ENCODE measurements at regions not wholly inside any gene's neighbourhood (a gene's known extent, or its start where the extent isn't known, plus 50 kb on each side); places are given as distances from the start of the nearest gene placed in this dataset.

- no peak overlapping the region for H2AFZ ChIP-seq (ENCODE audit: insufficient read depth, low read length, poor library complexity)
- no CpG with 5 or more reads among the region's 3 CpGs for WGBS (ENCODE audit: extremely low coverage, insufficient coverage, insufficient read length)
- no peaks in the 10 kb centered on the region for H3K79me1 ChIP-seq (ENCODE audit: low read length)
- H3K4me1 ChIP-seq (ENCODE audit: control insufficient read depth in 1 of 2, insufficient read depth in 2 of 2, low read length in 2 of 2), result no peaks in the 10 kb centered on the region
- no peaks in the 10 kb centered on the region for H3K27me3 ChIP-seq (ENCODE audit: insufficient read depth, low read length)
- no peak overlapping the region for H3K14ac ChIP-seq (ENCODE audit: low read length)
- no peak overlapping the region for H3K9ac ChIP-seq (ENCODE audit: low read length)
- no peaks in the 10 kb centered on the region for H3K36me3 ChIP-seq (ENCODE audit: control insufficient read depth in 1 of 2, insufficient read depth in 2 of 2, low read length in 2 of 2)
- no peak overlapping the region for H2BK5ac ChIP-seq (ENCODE audit: low read depth, low read length, poor library complexity)
- H3K27ac ChIP-seq (ENCODE audit: low read depth, low read length), result no peak overlapping the region
- no peak overlapping the region for H2BK120ac ChIP-seq (ENCODE audit: insufficient read depth, low read length, poor library complexity)
- no peak for DNase-seq
- no peak overlapping the region for H3K4me2 ChIP-seq (ENCODE audit: low read length)
- no peak overlapping the region for H3K18ac ChIP-seq (ENCODE audit: low read length)
- no peak overlapping the region for H2AK5ac ChIP-seq (ENCODE audit: low read length)
- H3K9me3 ChIP-seq (ENCODE audit: insufficient read depth, low read depth, low read length), result no peaks in the 10 kb centered on the region
- H2BK12ac ChIP-seq (ENCODE audit: low read length), result no peak overlapping the region
- H4K8ac ChIP-seq (ENCODE audit: low read depth, low read length), result no peak overlapping the region
- H3K4me3 ChIP-seq (ENCODE audit: low read depth, low read length), result no peak overlapping the region
- no peaks in the 10 kb centered on the region for H3K79me2 ChIP-seq (ENCODE audit: control insufficient read depth, insufficient read depth, low read length, poor library complexity)
- H3K4ac ChIP-seq (ENCODE audit: low read depth, low read length), result no peak overlapping the region
- no peak overlapping the region for H4K91ac ChIP-seq (ENCODE audit: low read depth, low read length)
- H3K23ac ChIP-seq (ENCODE audit: low read length), result no peak overlapping the region
- H4K12ac ChIP-seq (ENCODE audit: low read depth, low read length), result no peak overlapping the region
Observed at GRCh38 chr3:135637013-135637412, 328.5 kb upstream of the PPP2R3A start.

GRCh38 chr3:135641761-135642160 lies 323.8 kb upstream of the PPP2R3A start:
- Histone ChIP-seq H4K12ac (ENCODE audit: low read depth, low read length) (no peak overlapping the region), H2BK5ac (ENCODE audit: low read depth, low read length, poor library complexity) (no peak overlapping the region), H2BK12ac (ENCODE audit: low read length) (no peak overlapping the region), H3K4me3 (ENCODE audit: low read depth, low read length) (no peak overlapping the region), H3K4ac (ENCODE audit: low read depth, low read length) (no peak overlapping the region), H3K18ac (ENCODE audit: low read length) (no peak overlapping the region), H3K79me1 (ENCODE audit: low read length) (no peaks in the 10 kb centered on the region), H2BK120ac (ENCODE audit: insufficient read depth, low read length, poor library complexity) (no peak overlapping the region), H3K79me2 (ENCODE audit: control insufficient read depth, insufficient read depth, low read length, poor library complexity) (no peaks in the 10 kb centered on the region), H3K4me1 (ENCODE audit: control insufficient read depth in 1 of 2, insufficient read depth in 2 of 2, low read length in 2 of 2) (no peaks in the 10 kb centered on the region), H2AFZ (ENCODE audit: insufficient read depth, low read length, poor library complexity) (no peak overlapping the region), H3K27ac (ENCODE audit: low read depth, low read length) (no peak overlapping the region), H2AK5ac (ENCODE audit: low read length) (no peak overlapping the region), H3K36me3 (ENCODE audit: control insufficient read depth in 1 of 2, insufficient read depth in 2 of 2, low read length in 2 of 2) (no peaks in the 10 kb centered on the region), H3K4me2 (ENCODE audit: low read length) (no peak overlapping the region), H4K91ac (ENCODE audit: low read depth, low read length) (no peak overlapping the region), H3K9ac (ENCODE audit: low read length) (no peak overlapping the region), H3K14ac (ENCODE audit: low read length) (no peak overlapping the region), H3K23ac (ENCODE audit: low read length) (no peak overlapping the region), H3K9me3 (ENCODE audit: insufficient read depth, low read depth, low read length) (no peaks in the 10 kb centered on the region), H3K27me3 (ENCODE audit: insufficient read depth, low read length) (no peaks in the 10 kb centered on the region), H4K8ac (ENCODE audit: low read depth, low read length) (no peak overlapping the region)
- no peak for DNase-seq

- Histone ChIP-seq H3K79me1 (ENCODE audit: low read length) (no peaks in the 10 kb centered on the region), H3K27ac (ENCODE audit: low read depth, low read length) (no peak overlapping the region), H3K4me2 (ENCODE audit: low read length) (no peak overlapping the region), H3K9me3 (ENCODE audit: insufficient read depth, low read depth, low read length) (peaks cover 8% of the 10 kb centered on the region), H2AK5ac (ENCODE audit: low read length) (no peak overlapping the region), H3K4me3 (ENCODE audit: low read depth, low read length) (no peak overlapping the region), H2BK120ac (ENCODE audit: insufficient read depth, low read length, poor library complexity) (no peak overlapping the region), H3K14ac (ENCODE audit: low read length) (no peak overlapping the region), H3K23ac (ENCODE audit: low read length) (no peak overlapping the region), H3K79me2 (ENCODE audit: control insufficient read depth, insufficient read depth, low read length, poor library complexity) (no peaks in the 10 kb centered on the region), H3K36me3 (ENCODE audit: control insufficient read depth in 1 of 2, insufficient read depth in 2 of 2, low read length in 2 of 2) (no peaks in the 10 kb centered on the region), H4K8ac (ENCODE audit: low read depth, low read length) (no peak overlapping the region), H4K12ac (ENCODE audit: low read depth, low read length) (no peak overlapping the region), H3K27me3 (ENCODE audit: insufficient read depth, low read length) (no peaks in the 10 kb centered on the region), H3K4me1 (ENCODE audit: control insufficient read depth in 1 of 2, insufficient read depth in 2 of 2, low read length in 2 of 2) (no peaks in the 10 kb centered on the region), H2BK5ac (ENCODE audit: low read depth, low read length, poor library complexity) (no peak overlapping the region), H3K9ac (ENCODE audit: low read length) (no peak overlapping the region), H3K4ac (ENCODE audit: low read depth, low read length) (no peak overlapping the region), H4K91ac (ENCODE audit: low read depth, low read length) (no peak overlapping the region), H2BK12ac (ENCODE audit: low read length) (no peak overlapping the region), H2AFZ (ENCODE audit: insufficient read depth, low read length, poor library complexity) (no peak overlapping the region), H3K18ac (ENCODE audit: low read length) (no peak overlapping the region)
- WGBS (ENCODE audit: extremely low coverage, insufficient coverage, insufficient read length), result no CpG with 5 or more reads among the region's 1 CpG
- DNase-seq, result no peak
Observed at GRCh38 chr3:135645541-135645940, 320.0 kb upstream of the PPP2R3A start.

- no CpG with 5 or more reads among the region's 1 CpG for WGBS (ENCODE audit: extremely low coverage, insufficient coverage, insufficient read length)
Observed at GRCh38 chr3:135646873-135647272, 318.7 kb upstream of the PPP2R3A start.

More at GRCh38 chr3:135646873-135647272, 318.7 kb upstream of the PPP2R3A start:
- Histone ChIP-seq H3K4me3 (ENCODE audit: low read depth, low read length) (no peak overlapping the region), H3K79me2 (ENCODE audit: control insufficient read depth, insufficient read depth, low read length, poor library complexity) (no peaks in the 10 kb centered on the region), H2BK5ac (ENCODE audit: low read depth, low read length, poor library complexity) (no peak overlapping the region), H3K79me1 (ENCODE audit: low read length) (no peaks in the 10 kb centered on the region), H3K9ac (ENCODE audit: low read length) (no peak overlapping the region), H3K4me1 (ENCODE audit: control insufficient read depth in 1 of 2, insufficient read depth in 2 of 2, low read length in 2 of 2) (no peaks in the 10 kb centered on the region), H2BK12ac (ENCODE audit: low read length) (no peak overlapping the region), H2AK5ac (ENCODE audit: low read length) (no peak overlapping the region), H3K27me3 (ENCODE audit: insufficient read depth, low read length) (no peaks in the 10 kb centered on the region), H3K23ac (ENCODE audit: low read length) (no peak overlapping the region), H3K14ac (ENCODE audit: low read length) (no peak overlapping the region), H3K18ac (ENCODE audit: low read length) (no peak overlapping the region), H2BK120ac (ENCODE audit: insufficient read depth, low read length, poor library complexity) (no peak overlapping the region), H3K4me2 (ENCODE audit: low read length) (no peak overlapping the region), H4K12ac (ENCODE audit: low read depth, low read length) (no peak overlapping the region), H4K91ac (ENCODE audit: low read depth, low read length) (no peak overlapping the region), H3K4ac (ENCODE audit: low read depth, low read length) (no peak overlapping the region), H4K8ac (ENCODE audit: low read depth, low read length) (no peak overlapping the region), H3K27ac (ENCODE audit: low read depth, low read length) (no peak overlapping the region), H2AFZ (ENCODE audit: insufficient read depth, low read length, poor library complexity) (no peak overlapping the region), H3K9me3 (ENCODE audit: insufficient read depth, low read depth, low read length) (peaks cover 8% of the 10 kb centered on the region), H3K36me3 (ENCODE audit: control insufficient read depth in 1 of 2, insufficient read depth in 2 of 2, low read length in 2 of 2) (no peaks in the 10 kb centered on the region)
- DNase-seq, result no peak

Measured in trophoblast cell (in vitro differentiated cells and primary cell).